Neural progenitor cell (in vitro differentiated cells): ENCODE measurements at regions not wholly inside any gene's neighbourhood (a gene's known extent, or its start where the extent isn't known, plus 50 kb on each side); places are given as distances from the start of the nearest gene placed in this dataset.

Source experiments
- DNase-seq: peaks from one replicate; pipeline ENCODE4 v3.0.0-alpha.2; 2016; ENCODE audit warnings: low spot score
- H2AFZ ChIP-seq: fragments of 200-600 bp; sonication (generic); replicated peaks from 2 replicates; pipeline ENCODE4 v1.6.1; 2016; ENCODE audit warnings: antibody characterized with exemption
- H3F3A ChIP-seq: fragments of 200-600 bp; sonication (generic); 2 replicates; pipeline ENCODE4 v1.6.1; 2016; ENCODE audit warnings: antibody characterized with exemption, low read depth
- H3K27ac ChIP-seq: fragments of 200-600 bp; sonication (generic); 2 replicates; pipeline ENCODE4 v1.5.1; 2016; ENCODE audit warnings: mild to moderate bottlenecking
- H3K27me3 ChIP-seq: fragments of 200-600 bp; sonication (generic); 2 replicates; pipeline ENCODE4 v1.6.1; 2016; ENCODE audit warnings: mild to moderate bottlenecking, moderate library complexity
- H3K36me3 ChIP-seq: fragments of 200-600 bp; sonication (generic); 2 replicates; pipeline ENCODE4 v1.5.1; 2016
- H3K4me1 ChIP-seq: fragments of 200-600 bp; sonication (generic); 2 replicates; pipeline ENCODE4 v1.6.1; 2016; ENCODE audit warnings: mixed run types
- H3K4me2 ChIP-seq: fragments of 200-600 bp; sonication (generic); 2 replicates; pipeline ENCODE4 v1.6.1; 2016
- H3K4me3 ChIP-seq: fragments of 200-600 bp; sonication (generic); 2 replicates; pipeline ENCODE4 v1.5.1; 2016
- H3K79me2 ChIP-seq: fragments of 200-600 bp; sonication (generic); 2 replicates; pipeline ENCODE4 v1.6.1; 2016; ENCODE audit warnings: low read depth
- H3K9ac ChIP-seq: fragments of 200-600 bp; sonication (generic); 2 replicates; pipeline ENCODE4 v1.6.1; 2016
- H3K9me3 ChIP-seq: fragments of 200-600 bp; sonication (generic); 2 replicates; pipeline ENCODE4 v1.5.1; 2016; ENCODE audit warnings: low read depth
- H4K20me1 ChIP-seq: fragments of 200-600 bp; sonication (generic); 2 replicates; pipeline ENCODE4 v1.6.1; 2016; ENCODE audit warnings: low read depth
- H3K27ac Mint-ChIP-seq: 3 replicates; pipeline ENCODE4 v1.8.0; 2021; ENCODE audit warnings: mixed read lengths
- H3K27me3 Mint-ChIP-seq: 2 replicates; pipeline ENCODE4 v1.8.0; 2022; ENCODE audit warnings: low read depth, mild to moderate bottlenecking, inconsistent platforms, moderate library complexity, mixed read lengths; ENCODE audit not compliant: insufficient read depth
- H3K36me3 Mint-ChIP-seq: 3 replicates; pipeline ENCODE4 v1.8.0; 2021; ENCODE audit warnings: mixed read lengths
- H3K4me1 Mint-ChIP-seq: 3 replicates; pipeline ENCODE4 v1.8.0; 2021; ENCODE audit warnings: mixed read lengths
- H3K4me3 Mint-ChIP-seq: 3 replicates; pipeline ENCODE4 v1.8.0; 2021; ENCODE audit warnings: mild to moderate bottlenecking, moderate library complexity, mixed read lengths
- H3K9me3 Mint-ChIP-seq: 3 replicates; pipeline ENCODE4 v1.8.0; 2020; ENCODE audit warnings: mixed read lengths
- CTCF ChIP-seq: fragments of 200-600 bp; sonication (generic); IDR thresholded peaks from 2 replicates; pipeline ENCODE4 v1.5.1; 2017; ENCODE audit warnings: antibody characterized with exemption, mild to moderate bottlenecking
- EZH2 ChIP-seq: fragments of 200-600 bp; sonication (generic); IDR thresholded peaks from 2 replicates; pipeline ENCODE4 v1.6.1; 2017; ENCODE audit warnings: antibody characterized with exemption, mild to moderate bottlenecking, moderate library complexity
- EZH2phosphoT487 ChIP-seq: fragments of 200-600 bp; sonication (generic); IDR thresholded peaks from 2 replicates; pipeline ENCODE4 v1.6.1; 2017; ENCODE audit warnings: antibody characterized with exemption

- no peak overlapping the region for H3K4me3 ChIP-seq
- no peak overlapping the region for H2AFZ ChIP-seq
- H3K4me1 ChIP-seq: peaks cover 7% of the 10 kb centered on the region
- H3K27me3 ChIP-seq: peaks cover 49% of the 10 kb centered on the region
- H3K4me2 ChIP-seq: no peak overlapping the region
- H3K9me3 ChIP-seq: no peaks in the 10 kb centered on the region
- Mint-ChIP-seq H3K36me3 (no peaks in the 10 kb centered on the region), H3K9me3 (no peaks in the 10 kb centered on the region), H3K4me1 (peaks cover 19% of the 10 kb centered on the region), H3K4me3 (peak overlapping the region; percentile 21), H3K27ac (no peak overlapping the region), H3K27me3 (peaks cover 4% of the 10 kb centered on the region)
- DNase-seq: no peak
- peaks cover 6% of the 10 kb centered on the region for H4K20me1 ChIP-seq
- no peak overlapping the region for H3K27ac ChIP-seq
- H3F3A ChIP-seq: peaks cover 16% of the 10 kb centered on the region
- TF ChIP-seq EZH2phosphoT487 (no peak), EZH2 (no peak), CTCF (no peak)
- no peak overlapping the region for H3K9ac ChIP-seq
- no peaks in the 10 kb centered on the region for H3K79me2 ChIP-seq
- H3K36me3 ChIP-seq: no peaks in the 10 kb centered on the region
Observed at GRCh38 chr15:66844041-66844746, 142.2 kb downstream of the SMAD6 start.

DNA sequence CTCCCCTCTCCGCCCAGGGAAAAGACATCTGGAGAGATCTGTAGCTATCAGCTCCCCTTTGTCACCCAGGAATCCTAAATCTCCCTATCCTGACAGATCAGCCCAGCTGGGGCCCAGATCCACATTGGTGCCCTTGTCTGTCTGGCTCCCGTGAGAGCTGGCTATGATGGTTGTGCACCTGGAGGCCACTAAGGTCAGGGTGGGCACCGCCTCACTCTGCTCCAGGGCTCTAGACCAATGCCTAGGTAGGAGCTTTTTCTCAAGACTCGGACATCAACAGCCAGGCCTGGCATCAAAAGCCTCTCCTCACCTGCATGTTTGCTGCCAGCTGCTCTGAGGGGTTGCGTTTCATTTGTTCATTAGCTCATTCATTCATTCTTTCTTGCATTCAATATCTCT is 142.7 kb downstream of the SMAD6 start:
- Histone ChIP-seq H3K79me2 (no peaks in the 10 kb centered on the region), H3K27me3 (peaks cover 49% of the 10 kb centered on the region), H3F3A (peaks cover 13% of the 10 kb centered on the region), H3K4me1 (peaks cover 7% of the 10 kb centered on the region), H2AFZ (no peak overlapping the region), H3K27ac (no peak overlapping the region), H3K36me3 (no peaks in the 10 kb centered on the region), H3K9ac (no peak overlapping the region), H3K9me3 (no peaks in the 10 kb centered on the region), H4K20me1 (peaks cover 6% of the 10 kb centered on the region), H3K4me3 (no peak overlapping the region), H3K4me2 (no peak overlapping the region)
- H3K36me3 Mint-ChIP-seq: no peaks in the 10 kb centered on the region
- H3K27ac Mint-ChIP-seq: no peak overlapping the region
- DNase-seq: no peak
- TF ChIP-seq EZH2 (no peak), CTCF (no peak), EZH2phosphoT487 (no peak)
- peaks cover 3% of the 10 kb centered on the region for H3K27me3 Mint-ChIP-seq
- H3K9me3 Mint-ChIP-seq: no peaks in the 10 kb centered on the region
- H3K4me1 Mint-ChIP-seq: peaks cover 14% of the 10 kb centered on the region
- H3K4me3 Mint-ChIP-seq: peak overlapping the region; percentile 46

DNA sequence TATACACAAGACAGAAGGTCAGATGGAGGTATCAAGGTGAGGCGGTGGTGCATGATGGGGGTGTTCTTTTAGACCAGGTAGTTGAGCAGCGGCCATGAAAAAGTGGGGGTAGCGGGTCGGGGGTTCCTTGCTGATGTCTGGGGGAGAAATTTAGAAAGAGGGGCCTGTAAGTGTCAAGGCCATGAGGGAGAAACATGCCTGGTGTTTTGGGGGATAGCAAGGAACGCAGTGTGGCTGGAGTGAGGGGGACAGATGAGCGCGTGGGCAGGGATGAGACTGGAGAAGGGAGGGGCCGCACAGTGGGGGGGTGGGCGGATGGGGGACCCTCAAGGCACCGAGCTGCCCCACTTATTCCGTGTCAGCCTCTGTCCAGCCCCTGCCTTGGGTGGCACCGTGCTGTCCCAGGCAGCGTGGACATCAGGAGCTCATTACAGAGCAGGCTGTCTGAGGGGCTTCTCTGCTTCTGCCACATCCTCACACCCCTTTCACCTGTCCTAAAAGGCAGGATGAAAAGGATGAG is 143.3 kb downstream of the SMAD6 start:
- Histone ChIP-seq H3K9ac (no peak overlapping the region), H3K9me3 (no peaks in the 10 kb centered on the region), H3K4me1 (peaks cover 7% of the 10 kb centered on the region), H3K4me3 (no peak overlapping the region), H2AFZ (no peak overlapping the region), H3F3A (peaks cover 13% of the 10 kb centered on the region), H3K27ac (no peak overlapping the region), H3K79me2 (no peaks in the 10 kb centered on the region), H3K4me2 (no peak overlapping the region), H4K20me1 (peaks cover 6% of the 10 kb centered on the region), H3K27me3 (peaks cover 48% of the 10 kb centered on the region), H3K36me3 (no peaks in the 10 kb centered on the region)
- Mint-ChIP-seq H3K9me3 (no peaks in the 10 kb centered on the region), H3K36me3 (no peaks in the 10 kb centered on the region), H3K27me3 (peaks cover 3% of the 10 kb centered on the region), H3K4me3 (no peak overlapping the region), H3K4me1 (peaks cover 13% of the 10 kb centered on the region), H3K27ac (no peak overlapping the region)
- no peak for DNase-seq
- TF ChIP-seq CTCF: no peak
- TF ChIP-seq EZH2phosphoT487: no peak
- no peak for TF ChIP-seq EZH2
